ENCODE measurements at regions not wholly inside any gene's neighbourhood (a gene's known extent, or its start where the extent isn't known, plus 50 kb on each side); places are given as distances from the start of the nearest gene placed in this dataset.

DNA sequence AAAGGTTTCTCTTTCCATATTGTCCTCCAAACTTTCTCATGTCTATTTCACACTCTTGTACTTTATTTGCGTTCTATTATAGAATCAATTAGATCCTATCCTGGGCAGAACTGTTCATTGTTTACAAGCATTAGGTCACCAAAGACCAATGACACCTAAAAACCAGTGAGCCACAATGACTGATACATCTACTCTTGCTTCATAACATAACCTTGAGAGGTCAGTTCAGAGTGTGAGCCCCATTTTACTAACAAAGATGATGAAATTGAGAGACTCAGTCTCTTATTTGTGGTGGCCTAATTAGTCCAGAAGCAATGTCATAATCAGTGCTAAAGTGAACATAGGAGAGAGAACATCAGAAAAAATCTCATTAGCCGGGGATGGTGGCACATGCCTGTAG is 248.9 kb upstream of the RBBP8 start:
- Mint-ChIP-seq H3K27me3 (no peaks in the 10 kb centered on the region), H3K27ac (peak overlapping the region; percentile 73), H3K4me3 (no peak overlapping the region), H3K4me1 (ENCODE audit: unreplicated experiment) (peaks cover 23% of the 10 kb centered on the region), H3K9me3 (no peaks in the 10 kb centered on the region), H3K36me3 (no peaks in the 10 kb centered on the region)
- no peak for DNase-seq (ENCODE audit: extremely low spot score, unreplicated experiment)
- TF ChIP-seq, protein P1, sequence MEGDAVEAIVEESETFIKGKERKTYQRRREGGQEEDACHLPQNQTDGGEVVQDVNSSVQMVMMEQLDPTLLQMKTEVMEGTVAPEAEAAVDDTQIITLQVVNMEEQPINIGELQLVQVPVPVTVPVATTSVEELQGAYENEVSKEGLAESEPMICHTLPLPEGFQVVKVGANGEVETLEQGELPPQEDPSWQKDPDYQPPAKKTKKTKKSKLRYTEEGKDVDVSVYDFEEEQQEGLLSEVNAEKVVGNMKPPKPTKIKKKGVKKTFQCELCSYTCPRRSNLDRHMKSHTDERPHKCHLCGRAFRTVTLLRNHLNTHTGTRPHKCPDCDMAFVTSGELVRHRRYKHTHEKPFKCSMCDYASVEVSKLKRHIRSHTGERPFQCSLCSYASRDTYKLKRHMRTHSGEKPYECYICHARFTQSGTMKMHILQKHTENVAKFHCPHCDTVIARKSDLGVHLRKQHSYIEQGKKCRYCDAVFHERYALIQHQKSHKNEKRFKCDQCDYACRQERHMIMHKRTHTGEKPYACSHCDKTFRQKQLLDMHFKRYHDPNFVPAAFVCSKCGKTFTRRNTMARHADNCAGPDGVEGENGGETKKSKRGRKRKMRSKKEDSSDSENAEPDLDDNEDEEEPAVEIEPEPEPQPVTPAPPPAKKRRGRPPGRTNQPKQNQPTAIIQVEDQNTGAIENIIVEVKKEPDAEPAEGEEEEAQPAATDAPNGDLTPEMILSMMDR (conservative IDR thresholded peaks at IDR 0.05), result no peak

DNA sequence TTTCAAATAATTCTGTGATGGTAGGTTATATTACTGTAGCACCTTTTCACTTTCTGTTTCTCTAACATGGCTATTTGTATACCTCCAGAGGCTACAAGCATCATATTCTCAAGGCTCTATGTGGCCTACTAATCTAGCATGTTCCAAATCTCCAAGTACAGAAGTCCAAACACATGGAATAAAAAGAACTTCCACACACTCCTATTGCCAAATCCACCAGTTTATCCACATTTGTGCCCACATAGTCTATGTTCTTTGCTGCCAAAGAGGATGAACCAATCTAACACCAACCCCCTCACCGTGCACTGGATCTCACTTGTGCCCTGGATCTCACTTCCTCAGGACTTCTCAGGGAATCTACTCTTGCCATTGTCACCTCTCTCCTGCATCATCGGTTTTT is 247.3 kb upstream of the RBBP8 start:
- no peak overlapping the region for H3K27ac Mint-ChIP-seq
- TF ChIP-seq, protein P1 (conservative IDR thresholded peaks at IDR 0.05), result no peak
- no peaks in the 10 kb centered on the region for H3K9me3 Mint-ChIP-seq
- no peaks in the 10 kb centered on the region for H3K27me3 Mint-ChIP-seq
- H3K4me3 Mint-ChIP-seq, result no peak overlapping the region
- peaks cover 23% of the 10 kb centered on the region for H3K4me1 Mint-ChIP-seq (ENCODE audit: unreplicated experiment)
- H3K36me3 Mint-ChIP-seq, result no peaks in the 10 kb centered on the region
- no peak for DNase-seq (ENCODE audit: extremely low spot score, unreplicated experiment)

DNA sequence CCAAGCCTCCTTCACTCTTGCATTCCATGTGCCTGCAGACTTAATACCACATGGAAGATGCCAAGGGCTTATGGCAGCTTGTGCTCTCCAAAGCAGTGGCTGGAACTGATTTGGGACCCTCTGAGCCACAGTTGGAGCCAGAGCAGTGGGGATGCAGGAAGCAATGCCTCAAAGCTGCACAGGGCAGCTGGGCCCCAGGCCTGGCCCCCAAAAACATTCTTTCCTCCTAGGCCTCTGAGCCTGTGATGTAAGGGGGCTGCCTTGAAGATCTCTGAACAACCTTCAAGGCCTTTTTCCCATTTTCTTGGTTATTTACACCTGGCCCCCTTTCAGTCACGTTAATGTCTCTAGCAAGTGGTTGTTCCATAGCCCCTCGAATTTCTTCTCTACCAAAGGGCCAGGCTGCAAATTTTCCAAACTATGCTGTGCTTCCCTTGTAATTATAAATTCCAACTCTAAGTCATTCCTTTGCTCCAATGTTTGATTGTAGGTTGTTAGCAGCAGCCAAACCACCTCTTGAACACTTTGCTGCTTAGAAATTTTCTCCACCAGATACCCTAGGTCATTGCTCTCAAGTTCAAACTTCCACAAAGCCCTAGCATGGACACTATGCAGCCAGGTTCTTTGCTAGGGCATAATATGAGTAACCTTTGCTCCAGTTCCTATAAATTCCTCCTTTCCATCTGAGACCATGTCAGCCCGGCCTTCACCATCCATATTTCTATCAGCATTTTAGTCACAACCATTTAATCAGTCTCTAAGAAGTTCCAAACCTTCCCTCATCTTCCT is 245.0 kb upstream of the RBBP8 start:
- no peak overlapping the region for H3K4me3 Mint-ChIP-seq
- H3K27ac Mint-ChIP-seq, result no peak overlapping the region
- no peaks in the 10 kb centered on the region for H3K27me3 Mint-ChIP-seq
- DNase-seq (ENCODE audit: extremely low spot score, unreplicated experiment), result no peak
- peaks cover 16% of the 10 kb centered on the region for H3K4me1 Mint-ChIP-seq (ENCODE audit: unreplicated experiment)
- no peaks in the 10 kb centered on the region for H3K36me3 Mint-ChIP-seq
- H3K9me3 Mint-ChIP-seq, result no peaks in the 10 kb centered on the region
- TF ChIP-seq, protein P1 (conservative IDR thresholded peaks at IDR 0.05), result no peak

DNA sequence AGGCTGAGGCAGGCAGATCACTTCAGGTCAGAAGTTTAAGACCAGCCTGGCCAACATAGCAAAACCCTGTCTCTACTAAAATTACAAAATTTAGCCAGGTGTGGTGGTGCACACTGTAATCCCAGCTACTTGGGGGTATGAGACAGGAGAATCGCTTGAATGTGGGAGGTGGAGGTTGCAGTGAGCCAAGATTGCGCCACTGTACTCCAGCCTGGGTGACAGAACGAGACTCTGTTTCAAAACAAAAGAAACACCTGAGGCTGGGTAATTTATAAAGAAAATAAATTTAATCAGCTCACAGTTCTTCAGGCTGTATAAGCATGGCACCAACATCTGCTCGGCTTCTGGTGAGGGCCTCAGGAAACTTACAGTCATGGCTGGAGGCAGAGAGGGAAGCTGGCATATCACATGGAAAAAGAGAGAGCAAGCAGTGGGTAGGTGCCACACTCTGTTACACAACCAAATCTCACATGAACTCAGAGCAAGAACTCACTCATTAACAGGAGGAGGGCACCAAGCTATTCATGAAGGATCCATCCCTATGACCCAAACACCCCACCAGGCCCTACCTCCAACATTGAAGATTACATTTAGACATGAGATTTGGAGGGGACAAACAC is 244.1 kb upstream of the RBBP8 start:
- no peak overlapping the region for H3K27ac Mint-ChIP-seq
- peaks cover 11% of the 10 kb centered on the region for H3K4me1 Mint-ChIP-seq (ENCODE audit: unreplicated experiment)
- no peak for DNase-seq (ENCODE audit: extremely low spot score, unreplicated experiment)
- TF ChIP-seq, protein P1 (conservative IDR thresholded peaks at IDR 0.05), result no peak
- no peaks in the 10 kb centered on the region for H3K9me3 Mint-ChIP-seq
- H3K36me3 Mint-ChIP-seq, result no peaks in the 10 kb centered on the region
- H3K27me3 Mint-ChIP-seq, result no peaks in the 10 kb centered on the region
- H3K4me3 Mint-ChIP-seq, result no peak overlapping the region

DNA sequence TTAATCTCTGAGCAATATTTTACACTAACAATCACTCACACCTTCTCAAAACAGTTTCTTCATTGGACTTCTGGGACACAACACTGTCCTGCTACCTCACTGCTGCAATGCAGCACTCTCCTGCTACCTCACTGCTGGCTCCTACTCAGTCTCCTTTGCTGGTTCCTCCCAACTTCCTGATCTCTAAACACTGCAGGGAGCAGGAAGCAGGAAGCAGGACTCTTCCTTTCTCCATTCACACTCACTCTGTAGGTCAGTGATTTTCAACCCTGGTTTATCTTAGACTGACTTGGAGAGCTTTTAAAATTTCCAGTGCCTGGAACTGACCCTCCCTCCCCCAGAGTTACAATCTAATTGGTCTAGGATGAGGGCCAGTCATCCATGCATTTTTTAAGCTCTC is 243.4 kb upstream of the RBBP8 start:
- Mint-ChIP-seq H3K4me3 (no peak overlapping the region), H3K4me1 (ENCODE audit: unreplicated experiment) (peaks cover 11% of the 10 kb centered on the region), H3K27ac (no peak overlapping the region), H3K27me3 (no peaks in the 10 kb centered on the region), H3K9me3 (no peaks in the 10 kb centered on the region), H3K36me3 (no peaks in the 10 kb centered on the region)
- no peak for DNase-seq (ENCODE audit: extremely low spot score, unreplicated experiment)
- TF ChIP-seq, protein P1 (conservative IDR thresholded peaks at IDR 0.05), result no peak

Data from type B pancreatic cell (in vitro differentiated cells).